ACC112 (cell line): ENCODE measurements at regions not wholly inside any gene's neighbourhood (a gene's known extent, or its start where the extent isn't known, plus 50 kb on each side); places are given as distances from the start of the nearest gene placed in this dataset.

Source experiments
- H2AFZ ChIP-seq: fragments of 200-600 bp; sonication (generic); one replicate; pipeline ENCODE4 v1.6.0; 2017; ENCODE audit warnings: antibody characterized with exemption, low read length; ENCODE audit not compliant: unreplicated experiment
- H3K27ac ChIP-seq: fragments of 200-600 bp; sonication (generic); 2 replicates; pipeline ENCODE4 v1.5.1; 2014; ENCODE audit warnings: low read depth, mild to moderate bottlenecking, antibody characterized with exemption, low read length, moderate library complexity
- H3K27me3 ChIP-seq: fragments of 200-600 bp; sonication (generic); 2 replicates; pipeline ENCODE4 v1.6.1; 2014; ENCODE audit warnings: mild to moderate bottlenecking, antibody characterized with exemption, low read length, moderate library complexity, mixed read lengths; ENCODE audit not compliant: insufficient read depth
- H3K36me3 ChIP-seq: fragments of 200-600 bp; sonication (generic); 2 replicates; pipeline ENCODE4 v1.6.1; 2016; ENCODE audit warnings: mild to moderate bottlenecking, antibody characterized with exemption, low read length, moderate library complexity, mixed read lengths; ENCODE audit not compliant: insufficient read depth
- H3K4me1 ChIP-seq: fragments of 200-600 bp; sonication (generic); one replicate; pipeline ENCODE4 v1.6.1; 2016; ENCODE audit warnings: low read length, mixed read lengths; ENCODE audit not compliant: insufficient read depth, unreplicated experiment, control insufficient read depth
- H3K4me3 ChIP-seq: fragments of 200-600 bp; sonication (generic); 2 replicates; pipeline ENCODE4 v1.5.1; 2014; ENCODE audit warnings: mild to moderate bottlenecking, low read depth, low read length
- H3K79me2 ChIP-seq: fragments of 200-600 bp; sonication (generic); one replicate; pipeline ENCODE4 v1.6.0; 2016; ENCODE audit warnings: low read length; ENCODE audit not compliant: control insufficient read depth, unreplicated experiment, insufficient read depth

- Histone ChIP-seq H3K27me3 (peaks cover 13% of the 10 kb centered on the region; the same call in 1 of the 2 replicates), H3K79me2 (no peaks in the 10 kb centered on the region), H2AFZ (no peak overlapping the region), H3K4me3 (no peak overlapping the region), H3K4me1 (no peaks in the 10 kb centered on the region), H3K36me3 (no peaks in the 10 kb centered on the region), H3K27ac (no peak overlapping the region)
Observed at GRCh38 chr9:32294106-32294505, 90.3 kb upstream of the ACO1 start.

GRCh38 chr9:32300373-32300772 is 84.1 kb upstream of the ACO1 start:
- no peak overlapping the region for H2AFZ ChIP-seq
- H3K36me3 ChIP-seq, result no peaks in the 10 kb centered on the region
- H3K27me3 ChIP-seq, result peaks cover 9% of the 10 kb centered on the region; the same call in 1 of the 2 replicates
- no peak overlapping the region for H3K4me3 ChIP-seq
- no peaks in the 10 kb centered on the region for H3K4me1 ChIP-seq
- H3K27ac ChIP-seq, result no peak overlapping the region
- H3K79me2 ChIP-seq, result no peaks in the 10 kb centered on the region

GRCh38 chr9:32304495-32304894 is 79.9 kb upstream of the ACO1 start:
- Histone ChIP-seq H3K4me3 (no peak overlapping the region), H3K27ac (no peak overlapping the region), H3K27me3 (no peaks in the 10 kb centered on the region), H3K79me2 (no peaks in the 10 kb centered on the region), H3K36me3 (no peaks in the 10 kb centered on the region), H2AFZ (no peak overlapping the region), H3K4me1 (no peaks in the 10 kb centered on the region)

- no peak overlapping the region for H2AFZ ChIP-seq
- no peaks in the 10 kb centered on the region for H3K79me2 ChIP-seq
- H3K27me3 ChIP-seq, result no peaks in the 10 kb centered on the region
- no peak overlapping the region for H3K27ac ChIP-seq
- H3K4me1 ChIP-seq, result no peaks in the 10 kb centered on the region
- no peaks in the 10 kb centered on the region for H3K36me3 ChIP-seq
- H3K4me3 ChIP-seq, result no peak overlapping the region
Observed at GRCh38 chr9:32306006-32306405, 78.4 kb upstream of the ACO1 start.

GRCh38 chr9:32319312-32319929 is 65.0 kb upstream of the ACO1 start:
- Histone ChIP-seq H3K4me1 (no peaks in the 10 kb centered on the region), H3K27me3 (peaks cover 49% of the 10 kb centered on the region), H3K27ac (no peak overlapping the region), H3K4me3 (no peak overlapping the region), H2AFZ (no peak overlapping the region), H3K79me2 (no peaks in the 10 kb centered on the region), H3K36me3 (no peaks in the 10 kb centered on the region)

- Histone ChIP-seq H3K27ac (no peak overlapping the region), H2AFZ (no peak overlapping the region), H3K4me1 (no peaks in the 10 kb centered on the region), H3K4me3 (no peak overlapping the region), H3K27me3 (peaks cover 71% of the 10 kb centered on the region), H3K79me2 (no peaks in the 10 kb centered on the region), H3K36me3 (no peaks in the 10 kb centered on the region)
Observed at GRCh38 chr9:32322622-32323021, 61.8 kb upstream of the ACO1 start.

- no peak overlapping the region for H3K4me3 ChIP-seq
- H3K27me3 ChIP-seq, result peaks cover 71% of the 10 kb centered on the region
- H3K27ac ChIP-seq, result no peak overlapping the region
- H3K4me1 ChIP-seq, result no peaks in the 10 kb centered on the region
- no peaks in the 10 kb centered on the region for H3K79me2 ChIP-seq
- no peaks in the 10 kb centered on the region for H3K36me3 ChIP-seq
- H2AFZ ChIP-seq, result no peak overlapping the region
Observed at GRCh38 chr9:32326146-32326545, 58.3 kb upstream of the ACO1 start.

- no peaks in the 10 kb centered on the region for H3K36me3 ChIP-seq
- no peak overlapping the region for H2AFZ ChIP-seq
- H3K27me3 ChIP-seq, result peaks cover 86% of the 10 kb centered on the region
- no peaks in the 10 kb centered on the region for H3K79me2 ChIP-seq
- H3K4me3 ChIP-seq, result no peak overlapping the region
- no peak overlapping the region for H3K27ac ChIP-seq
- no peaks in the 10 kb centered on the region for H3K4me1 ChIP-seq
Observed at GRCh38 chr9:32331240-32331639, 53.2 kb upstream of the ACO1 start.

- no peak overlapping the region for H3K27ac ChIP-seq
- no peak overlapping the region for H3K4me3 ChIP-seq
- no peak overlapping the region for H2AFZ ChIP-seq
- H3K79me2 ChIP-seq, result no peaks in the 10 kb centered on the region
- peaks cover 72% of the 10 kb centered on the region for H3K27me3 ChIP-seq
- no peaks in the 10 kb centered on the region for H3K4me1 ChIP-seq
- no peaks in the 10 kb centered on the region for H3K36me3 ChIP-seq
Observed at GRCh38 chr9:32334112-32334511, 50.3 kb upstream of the ACO1 start.
